GM18951 (cell line): ENCODE measurements at regions not wholly inside any gene's neighbourhood (a gene's known extent, or its start where the extent isn't known, plus 50 kb on each side); places are given as distances from the start of the nearest gene placed in this dataset.

Experiments
- POLR2A ChIP-seq: IDR thresholded peaks from 4 replicates; pipeline ENCODE4 v1.6.1; 2011; ENCODE audit warnings: mild to moderate bottlenecking; ENCODE audit not compliant: insufficient read length, insufficient read depth; ENCODE audit errors: extremely low read depth
- in situ Hi-C: fragments of 300-500 bp; cut with MboI; formaldehyde crosslinking; loops from one replicate; pipeline ENCODE4 v1.12.0; 2022; ENCODE audit warnings: low sequenced_read_pairs, mixed read lengths, inconsistent platforms; ENCODE audit not compliant: unreplicated experiment

- TF ChIP-seq POLR2A: no peak
- in situ Hi-C loops: no loop called here
Measured at GRCh38 chr2:221034026-221034701, 537.9 kb downstream of the EPHA4 start.

DNA sequence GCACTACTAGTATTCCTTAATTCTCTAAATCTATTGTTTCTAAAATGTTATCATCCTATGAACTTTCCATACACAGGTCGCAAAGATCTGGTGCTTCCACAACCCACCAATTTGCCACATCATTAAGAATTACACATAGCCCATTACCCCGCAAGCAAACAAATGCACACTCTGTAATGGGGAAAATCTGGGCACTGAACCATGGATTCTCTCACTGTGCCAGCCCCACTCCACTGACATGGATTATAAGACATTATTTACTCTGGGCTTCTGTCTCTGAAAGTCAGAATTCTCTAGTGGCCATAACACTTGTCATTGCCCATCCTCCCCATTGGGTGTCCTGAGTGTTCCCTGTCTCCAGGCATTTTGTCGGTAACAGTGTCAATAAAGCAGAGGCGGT is 537.1 kb downstream of the EPHA4 start:
- no peak for TF ChIP-seq POLR2A
- in situ Hi-C loops: no loop called here

GRCh38 chr2:221042926-221043325 is 529.2 kb downstream of the EPHA4 start:
- in situ Hi-C loops: no loop called here
- no peak for TF ChIP-seq POLR2A

DNA sequence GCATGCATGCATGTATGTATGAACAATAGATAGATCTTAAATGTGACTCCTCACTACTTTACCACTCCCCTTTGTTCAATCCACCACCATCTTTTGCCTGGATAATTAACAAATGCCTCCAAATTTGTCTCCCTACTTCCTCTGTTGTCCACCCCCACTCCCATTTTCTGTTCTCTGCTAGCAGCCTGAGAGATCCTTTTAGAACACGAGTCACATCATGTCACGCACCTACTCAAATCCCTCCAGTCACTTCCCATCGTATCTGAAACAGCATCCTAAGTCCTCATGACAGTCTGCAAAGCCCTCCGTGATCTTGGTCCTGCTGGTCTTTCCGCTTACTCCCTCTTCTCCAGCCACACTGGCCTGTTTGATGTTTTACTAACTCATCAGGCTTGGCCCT is 527.3 kb downstream of the EPHA4 start:
- in situ Hi-C loops: no loop called here
- no peak for TF ChIP-seq POLR2A

DNA sequence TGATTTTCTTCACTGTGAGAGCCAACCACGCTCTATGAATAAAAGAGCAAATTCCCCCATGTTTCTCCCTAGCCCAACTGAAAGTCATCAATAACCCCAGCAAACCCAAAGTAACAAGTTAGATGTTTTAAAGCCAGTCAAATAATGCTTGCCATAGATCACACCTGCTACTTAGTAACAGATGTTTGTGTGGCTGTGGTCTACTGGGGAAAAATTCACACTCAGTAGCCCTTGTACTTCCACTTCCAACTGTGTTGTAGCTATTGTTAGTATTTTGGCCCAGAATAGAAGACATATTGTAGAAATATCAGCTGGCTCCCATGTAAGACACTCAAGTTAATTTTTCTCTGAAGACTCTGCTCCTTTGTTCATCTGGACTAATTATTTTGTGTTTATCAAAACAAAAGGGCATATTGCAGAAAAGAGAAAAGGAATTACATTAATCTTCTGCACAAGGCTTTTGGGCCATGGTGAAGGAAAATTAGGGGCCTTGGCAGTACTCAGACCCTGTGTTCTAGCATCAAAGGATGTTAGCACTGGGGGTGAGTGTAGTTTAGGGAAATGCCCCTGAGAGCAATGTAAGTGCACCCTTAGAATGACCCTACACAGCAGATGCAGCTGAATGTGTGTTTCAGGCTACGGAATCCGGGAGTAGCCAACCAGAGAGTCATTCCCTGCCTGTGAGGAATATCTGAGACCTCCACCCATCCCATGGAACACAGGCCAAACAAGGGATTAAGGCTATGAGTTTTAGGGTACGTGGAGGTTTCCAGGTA is 521.9 kb downstream of the EPHA4 start:
- in situ Hi-C loops: no loop called here
- no peak for TF ChIP-seq POLR2A

- in situ Hi-C loops: no loop called here
Measured at GRCh38 chr2:221051162-221051561, 520.9 kb downstream of the EPHA4 start.

DNA sequence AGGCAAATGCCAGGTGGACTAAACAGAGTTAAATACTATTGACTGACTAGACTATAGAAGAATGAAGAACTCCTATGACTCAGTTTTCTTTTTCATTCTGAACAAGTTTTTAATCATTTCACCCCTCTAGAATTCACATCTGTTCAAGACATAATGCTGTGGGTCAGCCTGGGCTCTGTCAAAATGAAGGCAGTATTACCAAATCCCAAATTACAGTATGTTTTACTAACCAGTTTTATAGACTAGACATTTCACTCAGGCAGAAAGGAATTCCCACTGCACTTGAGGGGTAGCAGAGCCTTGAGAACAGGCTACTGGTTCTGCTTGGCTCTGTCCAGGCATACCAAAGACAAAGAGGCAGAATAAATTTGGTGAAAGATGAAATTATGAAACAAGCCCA is 511.7 kb downstream of the EPHA4 start:
- in situ Hi-C loops: no loop called here
- TF ChIP-seq POLR2A: no peak

More at GRCh38 chr2:221051162-221051561, 520.9 kb downstream of the EPHA4 start:
- no peak for TF ChIP-seq POLR2A

GRCh38 chr2:221063568-221063967 is 508.5 kb downstream of the EPHA4 start:
- TF ChIP-seq POLR2A: no peak
- in situ Hi-C loops: no loop called here

GRCh38 chr2:221064058-221064854 is 507.8 kb downstream of the EPHA4 start:
- TF ChIP-seq POLR2A: no peak
- in situ Hi-C loops: no loop called here

GRCh38 chr2:221064880-221065279 is 507.2 kb downstream of the EPHA4 start:
- no peak for TF ChIP-seq POLR2A
- in situ Hi-C loops: no loop called here

GRCh38 chr2:221068123-221068522 is 504.0 kb downstream of the EPHA4 start:
- TF ChIP-seq POLR2A: no peak
- in situ Hi-C loops: no loop called here

GRCh38 chr2:221070106-221070505 is 502.0 kb downstream of the EPHA4 start:
- in situ Hi-C loops: no loop called here
- TF ChIP-seq POLR2A: no peak

DNA sequence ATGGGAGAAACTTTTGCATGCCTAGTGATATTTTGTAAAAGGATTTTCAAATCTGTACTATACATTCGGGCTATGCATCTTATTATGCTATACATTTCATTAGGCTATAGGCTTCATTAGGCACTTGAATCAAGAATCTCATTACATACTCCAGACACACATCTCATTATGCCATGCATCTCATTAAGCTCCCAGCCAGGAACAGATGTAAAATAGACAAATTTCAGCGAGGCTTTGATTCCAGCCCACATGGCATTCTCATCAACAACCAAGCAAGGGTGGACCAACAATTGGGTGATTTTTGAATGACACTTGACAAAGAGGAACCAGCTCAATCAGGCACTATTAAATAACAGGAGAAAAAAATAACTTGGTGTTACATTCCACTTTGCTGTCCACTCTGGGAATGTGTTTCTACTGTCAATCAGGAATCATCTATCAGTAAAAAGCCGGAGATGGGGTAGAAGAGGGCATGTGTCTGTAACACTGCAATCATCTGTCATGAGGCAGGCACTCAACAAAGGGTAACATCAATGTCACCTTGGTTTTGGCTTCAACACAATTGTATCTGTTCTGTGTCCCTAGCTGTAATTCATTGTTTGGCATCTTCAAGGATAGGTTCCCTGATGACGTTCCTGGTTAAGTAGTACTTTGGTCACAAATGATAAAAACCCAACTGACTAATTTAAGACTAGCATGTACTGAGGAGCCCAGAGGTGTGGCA is 498.6 kb downstream of the EPHA4 start:
- in situ Hi-C loops: no loop called here
- no peak for TF ChIP-seq POLR2A

DNA sequence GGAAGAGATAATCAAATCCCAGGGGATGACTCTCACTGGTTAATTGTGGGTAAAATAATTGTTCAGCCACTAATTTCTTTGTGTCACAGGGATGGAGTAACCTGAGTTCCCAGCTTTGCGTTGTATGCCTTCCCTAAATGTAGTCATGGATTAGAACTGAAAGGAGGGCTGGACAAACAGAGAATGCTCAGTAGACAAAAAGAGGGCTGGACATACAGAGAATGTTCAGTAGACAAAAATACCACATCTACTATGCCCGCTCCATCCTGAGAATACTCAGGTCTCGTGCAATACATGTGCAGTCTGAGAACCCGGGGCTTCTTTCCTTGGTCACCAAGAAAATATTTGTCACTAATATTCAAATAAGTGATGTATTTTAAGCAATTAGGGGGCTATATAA is 497.9 kb downstream of the EPHA4 start:
- no peak for TF ChIP-seq POLR2A
- in situ Hi-C loops: no loop called here
